ENCODE measurements at regions not wholly inside any gene's neighbourhood (a gene's known extent, or its start where the extent isn't known, plus 50 kb on each side); places are given as distances from the start of the nearest gene placed in this dataset.

DNA sequence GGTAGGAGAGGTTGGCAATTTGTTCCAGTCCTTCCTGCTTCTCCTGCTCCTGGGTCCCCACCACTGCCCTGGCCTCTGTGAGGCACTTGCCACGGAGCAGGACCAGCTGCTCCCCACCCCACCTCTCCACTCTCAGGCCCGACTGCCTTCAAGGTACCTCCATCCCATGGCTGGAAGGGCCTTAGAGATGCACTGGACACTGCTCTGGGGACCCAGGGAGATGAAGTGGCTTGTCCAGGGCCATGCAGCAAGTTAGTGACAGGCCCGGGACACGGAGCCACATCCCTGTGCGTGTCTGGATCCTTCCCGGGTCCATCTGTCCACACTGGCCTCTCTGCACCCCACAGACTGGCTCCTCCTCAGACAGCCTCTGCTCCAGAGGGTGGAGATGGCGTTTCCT is 105.3 kb downstream of the CPZ start:
- H3K4me3 Mint-ChIP-seq, result no peak overlapping the region
- H3K27ac Mint-ChIP-seq, result no peak overlapping the region
- peaks cover 2% of the 10 kb centered on the region for H3K4me1 Mint-ChIP-seq
- peaks cover 21% of the 10 kb centered on the region for H3K27me3 Mint-ChIP-seq
- no peaks in the 10 kb centered on the region for H3K9me3 ChIP-seq (ENCODE audit: control insufficient read depth, low read length, poor library complexity, severe bottlenecking)
- no peak for DNase-seq
- H3K36me3 Mint-ChIP-seq (ENCODE audit: low read depth), result no peaks in the 10 kb centered on the region
- ATAC-seq, result no peak

DNA sequence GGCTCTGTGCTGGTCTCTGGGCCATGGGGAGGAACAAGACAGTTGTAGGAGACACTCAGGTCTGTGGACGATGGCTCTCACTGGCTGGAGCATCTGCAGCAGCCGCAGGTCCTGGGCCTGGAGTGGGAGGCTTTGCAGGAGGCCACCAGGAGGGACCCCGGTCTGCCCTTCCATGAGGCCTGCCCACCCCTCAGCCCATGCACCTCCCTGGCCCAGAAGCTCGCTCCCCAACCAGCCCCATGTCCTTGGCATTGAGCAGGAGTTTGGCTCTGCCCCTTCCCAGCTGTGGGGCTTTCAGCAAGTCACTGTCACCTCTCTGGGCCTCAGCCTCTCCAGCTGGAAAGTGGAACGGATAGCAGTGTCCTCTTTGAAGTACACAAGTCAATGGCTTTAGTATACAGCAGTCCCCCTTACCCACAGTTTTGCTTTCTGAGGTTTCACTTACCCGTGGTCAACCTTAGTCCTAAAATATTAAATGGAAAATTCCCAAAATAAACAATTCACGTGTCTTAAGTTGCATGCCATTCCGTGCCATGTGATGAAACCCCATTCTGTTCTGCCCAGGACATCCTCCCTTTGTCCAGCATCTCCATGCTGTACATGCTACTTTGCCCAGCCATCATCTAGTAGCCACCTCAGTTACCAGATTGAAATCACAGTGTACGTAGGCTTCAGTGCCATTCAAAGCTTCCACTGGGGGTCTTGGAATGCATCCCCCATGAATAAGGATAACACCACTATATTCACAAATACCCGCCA is 104.0 kb downstream of the CPZ start:
- H3K4me1 Mint-ChIP-seq, result no peaks in the 10 kb centered on the region
- H3K27me3 Mint-ChIP-seq, result peaks cover 12% of the 10 kb centered on the region
- no peak overlapping the region for H3K4me3 Mint-ChIP-seq
- no peak overlapping the region for H3K27ac Mint-ChIP-seq
- no peaks in the 10 kb centered on the region for H3K36me3 Mint-ChIP-seq (ENCODE audit: low read depth)
- DNase-seq (no peak), ATAC-seq (no peak)
- H3K9me3 ChIP-seq (ENCODE audit: control insufficient read depth, low read length, poor library complexity, severe bottlenecking), result no peaks in the 10 kb centered on the region

DNA sequence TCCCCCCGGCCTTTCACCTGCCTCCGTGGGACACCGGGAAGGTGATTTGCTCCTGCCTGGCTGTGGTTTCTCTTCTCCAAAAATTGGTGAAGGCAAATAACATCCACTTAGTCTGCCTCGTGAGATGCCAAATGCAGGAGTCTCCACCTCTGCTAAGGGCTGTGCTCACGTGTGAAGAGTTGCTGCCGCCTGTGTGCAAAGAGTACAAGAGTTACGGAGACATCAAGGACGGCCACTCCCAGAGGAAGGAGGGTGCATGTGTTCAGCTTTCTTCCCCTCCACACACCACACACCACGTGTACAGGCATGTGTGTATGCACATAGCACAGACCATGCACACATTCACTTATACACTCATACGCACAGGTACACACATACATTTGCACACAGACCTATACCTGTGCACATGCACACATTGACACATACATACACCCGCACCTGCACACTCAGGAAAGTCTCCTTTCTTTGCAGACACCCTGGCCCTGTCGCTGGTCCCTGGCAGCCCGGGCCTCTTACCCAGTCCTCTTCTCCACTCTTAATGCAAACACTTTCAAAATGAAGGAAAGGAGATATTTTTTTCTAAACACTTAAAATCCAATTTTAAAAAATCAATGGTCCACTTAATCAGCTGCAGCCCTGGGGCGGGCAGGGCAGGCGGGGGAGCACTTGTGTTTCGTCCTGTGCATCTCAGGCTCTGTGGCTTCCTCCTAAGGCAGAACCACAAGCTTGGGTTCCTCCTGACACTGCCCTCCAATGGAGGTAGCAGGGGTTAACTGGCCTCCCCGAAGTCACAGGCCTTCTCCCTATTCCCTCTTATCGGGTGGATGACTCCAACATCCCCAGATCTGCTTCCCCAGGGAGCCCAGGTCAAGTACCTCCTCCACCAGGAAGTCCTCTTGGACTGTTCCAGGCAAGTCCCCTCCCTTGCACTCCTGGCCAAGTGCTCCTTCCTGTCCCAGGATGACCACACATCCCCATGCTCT is 103.0 kb downstream of the CPZ start:
- Mint-ChIP-seq H3K27me3 (peaks cover 9% of the 10 kb centered on the region), H3K4me3 (no peak overlapping the region), H3K4me1 (no peaks in the 10 kb centered on the region), H3K27ac (no peak overlapping the region), H3K36me3 (ENCODE audit: low read depth) (no peaks in the 10 kb centered on the region)
- H3K9me3 ChIP-seq (ENCODE audit: control insufficient read depth, low read length, poor library complexity, severe bottlenecking), result no peaks in the 10 kb centered on the region
- DNase-seq (no peak), ATAC-seq (no peak)

DNA sequence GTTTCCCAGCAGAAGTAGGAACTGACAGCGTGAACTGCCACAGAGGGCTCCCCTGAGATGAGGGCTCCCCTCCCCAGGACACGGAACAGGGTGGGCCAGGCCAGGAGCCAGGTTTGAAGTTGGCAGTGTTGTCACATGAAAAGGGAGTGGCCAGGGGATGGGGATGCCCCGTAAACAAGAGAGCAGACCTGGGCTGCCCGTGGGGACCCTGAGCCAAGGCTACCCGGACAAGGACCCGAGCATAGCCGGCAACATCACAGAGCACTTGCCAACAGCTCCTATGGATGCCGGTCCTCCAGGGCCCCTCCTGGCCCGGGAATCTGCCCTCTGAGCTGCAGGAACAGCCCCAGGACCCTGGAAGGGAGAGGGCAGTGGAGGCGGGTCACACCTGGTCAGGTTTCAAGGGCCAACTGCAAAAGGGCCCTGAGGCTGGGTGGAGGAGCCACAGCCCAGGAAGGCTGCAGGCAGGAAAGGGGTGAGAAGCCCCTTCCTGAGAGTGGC is 102.1 kb downstream of the CPZ start:
- Mint-ChIP-seq H3K27ac (no peak overlapping the region), H3K27me3 (peaks cover 9% of the 10 kb centered on the region), H3K36me3 (ENCODE audit: low read depth) (no peaks in the 10 kb centered on the region), H3K4me1 (no peaks in the 10 kb centered on the region), H3K4me3 (no peak overlapping the region)
- no peak for ATAC-seq
- no peak for DNase-seq
- H3K9me3 ChIP-seq (ENCODE audit: control insufficient read depth, low read length, poor library complexity, severe bottlenecking), result no peaks in the 10 kb centered on the region

DNA sequence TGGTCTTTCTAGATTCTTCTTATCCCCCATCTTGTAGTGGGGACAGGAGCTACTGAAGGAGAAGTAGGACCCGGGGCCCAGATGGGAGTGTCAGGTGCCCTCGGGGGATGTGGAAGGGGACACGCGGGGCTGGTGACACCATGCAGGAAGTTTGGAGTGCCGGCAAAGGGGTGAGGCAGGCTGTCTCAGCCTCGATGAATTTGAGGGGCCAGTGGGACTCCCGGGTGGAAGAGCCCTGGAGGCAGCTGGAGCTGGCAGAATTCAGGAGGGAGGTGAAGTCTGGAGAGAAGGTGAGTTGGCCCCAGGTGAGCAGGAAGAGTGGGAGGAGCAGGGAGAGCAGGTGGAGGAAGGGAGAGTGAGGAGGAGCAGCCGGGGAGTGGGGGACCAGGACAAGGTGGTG is 101.7 kb downstream of the CPZ start:
- ATAC-seq (no peak), DNase-seq (no peak)
- H3K27me3 Mint-ChIP-seq, result peaks cover 10% of the 10 kb centered on the region
- no peaks in the 10 kb centered on the region for H3K9me3 ChIP-seq (ENCODE audit: control insufficient read depth, low read length, poor library complexity, severe bottlenecking)
- H3K4me3 Mint-ChIP-seq, result no peak overlapping the region
- H3K36me3 Mint-ChIP-seq (ENCODE audit: low read depth), result no peaks in the 10 kb centered on the region
- H3K4me1 Mint-ChIP-seq, result no peaks in the 10 kb centered on the region
- H3K27ac Mint-ChIP-seq, result no peak overlapping the region

DNA sequence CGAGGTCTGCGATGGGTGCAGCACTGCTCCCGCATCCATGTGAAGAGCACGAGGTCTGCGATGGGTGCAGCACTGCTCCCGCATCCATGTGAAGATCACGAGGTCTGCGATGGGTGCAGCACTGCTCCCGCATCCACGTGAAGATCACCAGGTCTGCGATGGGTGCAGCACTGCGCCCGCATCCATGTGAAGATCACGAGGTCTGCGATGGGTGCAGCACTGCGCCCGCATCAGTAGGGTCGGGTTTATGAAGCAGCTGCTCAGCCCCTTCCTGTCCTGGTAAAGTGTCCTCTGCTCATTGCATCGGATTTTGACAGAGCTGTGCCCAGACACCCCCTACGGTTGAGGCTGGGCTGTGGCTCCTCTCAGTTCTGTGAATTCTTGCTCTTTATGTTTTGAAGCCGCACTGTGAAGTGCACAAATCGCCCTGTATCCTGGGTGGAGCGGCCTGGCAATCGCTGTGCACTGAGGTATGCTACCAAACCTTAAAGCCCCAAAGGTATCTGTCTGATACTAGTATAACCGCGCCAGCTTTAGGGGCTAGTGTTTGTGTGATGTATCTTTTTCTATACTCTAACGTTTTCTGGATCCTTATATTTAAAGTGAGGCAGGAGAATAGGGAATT is 98.7 kb downstream of the CPZ start:
- H3K9me3 ChIP-seq (ENCODE audit: control insufficient read depth, low read length, poor library complexity, severe bottlenecking), result no peaks in the 10 kb centered on the region
- Mint-ChIP-seq H3K4me3 (no peak overlapping the region), H3K27ac (no peak overlapping the region), H3K27me3 (peaks cover 5% of the 10 kb centered on the region), H3K4me1 (no peaks in the 10 kb centered on the region), H3K36me3 (ENCODE audit: low read depth) (no peaks in the 10 kb centered on the region)
- no peak for ATAC-seq
- no peak for DNase-seq

DNA sequence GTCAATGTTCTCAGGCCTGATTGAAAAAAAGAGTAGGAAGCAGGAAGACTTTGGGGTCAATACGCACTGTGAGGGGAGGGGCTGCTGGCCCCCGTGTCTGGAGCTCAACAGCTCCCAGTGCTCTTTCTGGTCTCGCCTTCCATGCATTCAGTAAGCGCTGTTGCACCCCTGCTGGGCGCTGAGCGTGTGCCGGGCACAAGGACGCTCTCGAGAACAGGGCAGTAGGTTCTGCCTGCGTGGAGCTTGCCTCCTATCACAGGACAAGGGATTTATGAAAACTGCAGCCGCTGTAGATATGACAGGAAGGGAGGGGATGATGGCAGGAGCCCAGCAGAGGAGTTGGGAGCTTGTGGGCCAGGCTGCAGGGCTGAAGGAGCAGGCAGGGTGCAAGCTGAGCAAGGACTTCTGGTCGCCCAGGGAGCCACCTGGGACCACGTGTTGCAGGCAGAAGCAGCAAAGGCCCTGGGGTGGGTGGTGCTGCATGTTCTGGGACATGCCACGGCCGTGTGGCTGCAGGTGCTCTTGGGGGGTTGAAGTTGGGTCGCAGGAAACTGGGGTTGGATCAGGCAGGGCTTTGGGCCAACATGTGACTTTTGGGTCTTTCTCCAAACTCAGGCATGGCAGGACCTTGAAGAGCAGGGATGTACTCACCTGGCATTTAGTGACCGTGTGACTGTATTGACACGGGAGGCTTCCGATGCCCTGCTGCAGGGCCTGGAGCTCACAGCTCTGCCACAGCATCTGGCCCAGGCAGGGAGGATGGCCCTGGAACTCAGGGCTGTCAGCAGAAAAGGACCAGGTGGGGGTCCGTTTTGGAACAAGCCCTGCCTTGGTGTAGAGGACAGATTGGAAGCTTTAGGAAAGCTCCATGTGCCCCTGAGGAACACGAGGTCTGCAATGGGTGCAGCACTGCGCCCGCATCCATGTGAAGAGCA is 97.9 kb downstream of the CPZ start:
- ATAC-seq (no peak), DNase-seq (no peak)
- Mint-ChIP-seq H3K4me1 (no peaks in the 10 kb centered on the region), H3K36me3 (ENCODE audit: low read depth) (no peaks in the 10 kb centered on the region), H3K27ac (no peak overlapping the region), H3K27me3 (peaks cover 5% of the 10 kb centered on the region), H3K4me3 (no peak overlapping the region)
- no peaks in the 10 kb centered on the region for H3K9me3 ChIP-seq (ENCODE audit: control insufficient read depth, low read length, poor library complexity, severe bottlenecking)

DNA sequence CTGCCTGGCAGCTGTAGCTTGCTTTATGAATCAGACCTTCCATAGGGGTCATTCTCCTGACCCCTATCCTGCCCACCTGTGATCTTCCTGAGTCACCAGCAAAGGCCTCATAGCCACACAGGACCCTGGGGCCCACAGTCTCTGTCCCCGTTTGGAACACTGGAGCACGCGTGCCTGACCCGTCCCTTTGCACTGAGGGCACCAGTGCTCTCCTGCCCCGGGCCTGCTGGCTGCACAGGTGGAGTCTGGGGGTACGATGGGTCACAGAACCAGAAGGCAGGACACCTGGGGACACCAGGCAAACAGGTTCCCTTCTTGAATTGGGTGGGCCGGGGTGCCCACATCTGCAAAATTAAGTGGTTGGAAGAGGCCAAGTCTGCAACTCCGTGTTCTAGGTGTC is 97.2 kb downstream of the CPZ start:
- Mint-ChIP-seq H3K4me3 (no peak overlapping the region), H3K36me3 (ENCODE audit: low read depth) (no peaks in the 10 kb centered on the region), H3K27me3 (peaks cover 5% of the 10 kb centered on the region), H3K4me1 (no peaks in the 10 kb centered on the region), H3K27ac (no peak overlapping the region)
- H3K9me3 ChIP-seq (ENCODE audit: control insufficient read depth, low read length, poor library complexity, severe bottlenecking), result no peaks in the 10 kb centered on the region
- ATAC-seq (no peak), DNase-seq (no peak)

DNA sequence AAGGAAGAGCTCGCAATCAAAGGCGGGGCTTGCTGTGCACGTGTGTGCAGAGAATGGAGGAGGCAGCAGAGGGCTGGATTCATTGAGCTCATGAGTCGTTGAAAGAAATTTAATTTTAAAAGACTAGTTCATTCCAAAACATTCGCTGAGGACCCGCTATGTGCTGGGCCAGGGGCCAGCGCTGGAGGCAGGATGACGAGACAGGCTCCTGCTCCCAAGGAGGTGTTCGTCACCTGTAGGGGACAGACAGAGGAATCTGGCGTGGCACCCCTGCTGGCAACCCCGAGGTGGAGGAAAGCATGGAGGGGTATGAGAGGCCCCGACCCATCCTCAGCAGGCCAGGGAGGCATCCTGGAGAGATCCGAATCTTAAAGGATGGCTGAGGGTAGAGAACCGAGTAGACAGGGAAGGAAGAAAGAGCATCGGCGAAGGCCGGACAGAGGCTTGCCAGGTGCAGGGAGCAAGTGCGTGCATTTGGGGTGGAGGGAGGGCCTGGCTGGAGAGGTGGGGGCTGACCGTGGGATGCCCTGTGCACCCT is 96.4 kb downstream of the CPZ start:
- no peak for ATAC-seq
- H3K27me3 Mint-ChIP-seq, result peaks cover 5% of the 10 kb centered on the region
- no peak overlapping the region for H3K4me3 Mint-ChIP-seq
- no peaks in the 10 kb centered on the region for H3K9me3 ChIP-seq (ENCODE audit: control insufficient read depth, low read length, poor library complexity, severe bottlenecking)
- H3K27ac Mint-ChIP-seq, result no peak overlapping the region
- H3K4me1 Mint-ChIP-seq, result no peaks in the 10 kb centered on the region
- no peak for DNase-seq
- H3K36me3 Mint-ChIP-seq (ENCODE audit: low read depth), result no peaks in the 10 kb centered on the region

DNA sequence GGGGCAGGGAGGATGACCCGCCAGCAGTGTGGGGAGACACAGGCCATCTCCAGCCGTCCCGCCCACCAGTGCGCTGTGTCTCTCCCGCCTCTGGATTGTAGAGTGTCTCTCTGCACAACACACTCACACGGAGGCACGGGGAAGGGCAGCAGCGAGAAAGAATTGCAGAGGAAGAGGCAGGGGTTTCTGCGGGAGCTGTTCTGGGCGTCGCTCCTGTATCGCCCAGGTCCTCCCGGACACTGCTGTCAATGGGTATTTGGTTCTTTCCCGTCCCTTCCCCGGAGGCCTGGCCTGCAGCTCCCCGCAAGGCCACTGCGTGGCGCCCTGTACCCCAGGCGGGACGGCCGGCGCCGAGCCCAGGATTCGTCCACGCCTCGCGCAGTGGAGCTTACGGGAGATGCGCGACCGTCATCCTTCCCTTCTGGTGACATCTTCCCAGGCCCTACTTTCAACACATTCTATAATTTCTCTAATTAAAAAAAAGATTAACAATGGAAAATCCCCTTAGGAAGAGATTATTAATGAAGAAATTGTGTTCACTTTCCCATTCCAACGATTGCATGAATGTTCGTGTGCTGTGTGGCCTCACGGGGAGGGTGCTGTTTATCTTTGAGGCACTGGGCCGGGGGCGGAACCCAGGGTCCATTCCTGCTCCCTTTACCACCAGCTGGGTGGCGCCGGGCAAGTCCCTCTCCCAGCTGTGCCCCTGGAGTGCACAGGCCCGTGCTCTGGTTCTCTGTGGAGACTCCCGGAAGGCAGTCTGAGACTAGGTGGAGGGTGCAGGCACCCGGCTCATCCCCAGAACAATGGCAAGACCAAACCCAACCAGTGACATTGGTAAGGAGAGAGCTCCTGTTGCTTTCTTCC is 95.7 kb downstream of the CPZ start:
- no peak overlapping the region for H3K4me3 Mint-ChIP-seq
- ATAC-seq (no peak), DNase-seq (no peak)

DNA sequence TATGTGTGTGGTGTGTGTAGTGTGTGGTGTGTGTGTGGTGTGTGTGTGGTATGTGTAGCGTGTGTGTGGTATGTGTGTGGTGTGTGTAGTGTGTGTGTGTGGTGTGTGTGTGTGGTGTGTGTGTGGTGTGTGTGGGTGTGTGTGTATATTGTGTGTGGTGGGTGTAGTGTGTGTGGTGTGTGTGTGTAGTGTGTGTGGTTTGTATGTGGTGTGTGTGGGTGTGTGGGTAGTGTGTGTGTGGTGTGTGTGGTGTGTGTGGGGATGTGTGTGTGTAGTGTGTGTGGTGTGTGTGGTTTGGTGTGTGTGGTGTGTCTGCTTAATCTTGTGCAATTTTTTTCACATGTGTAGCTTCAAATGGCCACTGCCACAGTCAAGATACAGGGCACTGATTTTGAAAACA is 94.5 kb downstream of the CPZ start:
- peaks cover 5% of the 10 kb centered on the region for H3K27me3 Mint-ChIP-seq
- no peaks in the 10 kb centered on the region for H3K36me3 Mint-ChIP-seq (ENCODE audit: low read depth)
- DNase-seq (no peak), ATAC-seq (no peak)
- no peak overlapping the region for H3K27ac Mint-ChIP-seq
- H3K4me3 Mint-ChIP-seq, result no peak overlapping the region
- no peaks in the 10 kb centered on the region for H3K4me1 Mint-ChIP-seq
- H3K9me3 ChIP-seq (ENCODE audit: control insufficient read depth, low read length, poor library complexity, severe bottlenecking), result no peaks in the 10 kb centered on the region

More for the DNA sequence above, 95.7 kb downstream of the CPZ start:
- H3K36me3 Mint-ChIP-seq (ENCODE audit: low read depth), result no peaks in the 10 kb centered on the region
- no peaks in the 10 kb centered on the region for H3K4me1 Mint-ChIP-seq
- H3K9me3 ChIP-seq (ENCODE audit: control insufficient read depth, low read length, poor library complexity, severe bottlenecking), result no peaks in the 10 kb centered on the region
- H3K27ac Mint-ChIP-seq, result no peak overlapping the region
- H3K27me3 Mint-ChIP-seq, result peaks cover 5% of the 10 kb centered on the region
